ENCODE measurements at regions not wholly inside any gene's neighbourhood (a gene's known extent, or its start where the extent isn't known, plus 50 kb on each side); places are given as distances from the start of the nearest gene placed in this dataset.
"Not testable (repeated sequence)": the region's sequence is repeated elsewhere in the genome, so short reads cannot be mapped to it uniquely, and the experiment has no call there.

DNA sequence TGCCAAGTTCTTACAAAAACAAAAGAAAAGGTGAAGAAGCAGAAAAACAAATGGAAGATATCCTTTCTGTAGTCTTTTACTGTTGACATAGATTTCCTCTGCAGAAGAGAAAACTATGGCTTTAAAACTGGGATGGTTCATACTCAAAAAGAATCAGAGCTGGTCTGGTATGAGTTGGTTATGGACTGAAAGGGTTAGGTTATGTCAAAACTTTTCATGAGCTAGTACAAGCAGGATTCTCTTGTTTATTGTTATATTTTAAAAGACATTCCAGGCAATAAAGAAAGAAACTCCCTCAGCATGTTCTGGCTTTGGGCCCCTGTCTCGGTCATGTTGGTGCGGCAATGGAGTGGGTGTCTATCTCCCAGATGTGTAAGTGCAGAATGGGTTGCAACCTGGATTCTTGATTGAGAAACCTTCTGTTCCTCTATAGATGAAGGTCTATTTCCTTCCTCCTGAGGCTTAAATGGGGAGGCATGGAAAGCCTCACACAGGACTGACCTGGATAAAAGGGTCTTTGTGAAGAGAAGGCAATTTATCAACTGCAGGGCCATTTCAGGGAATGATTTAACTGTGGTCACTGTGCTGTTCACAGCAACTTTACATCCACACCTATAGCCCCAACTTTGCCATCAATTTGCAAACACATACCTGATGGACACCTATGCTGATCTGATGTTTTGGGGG, 209.6 kb upstream of the TNC start:
- DNase-seq = no peak

DNA sequence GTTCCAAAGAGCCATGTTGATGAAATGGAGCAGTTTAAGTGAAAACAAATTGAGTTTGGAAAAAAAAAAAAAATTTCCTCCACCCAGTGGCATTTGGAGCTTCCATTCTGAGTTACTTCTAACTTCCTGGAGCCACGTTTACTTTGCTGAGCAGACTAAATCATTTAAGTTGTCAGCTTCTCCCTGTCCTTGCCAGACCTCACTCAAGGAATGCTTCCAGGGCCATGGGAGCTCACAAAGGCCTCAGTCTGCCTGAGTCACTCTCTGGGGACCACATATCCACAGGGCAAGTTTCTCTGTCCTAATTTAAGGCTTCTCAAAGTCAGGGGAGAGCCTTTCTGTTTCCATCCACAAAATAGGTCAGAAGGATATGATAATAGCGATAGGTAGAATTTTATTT, 210.3 kb upstream of the TNC start:
- no peak for DNase-seq

DNA sequence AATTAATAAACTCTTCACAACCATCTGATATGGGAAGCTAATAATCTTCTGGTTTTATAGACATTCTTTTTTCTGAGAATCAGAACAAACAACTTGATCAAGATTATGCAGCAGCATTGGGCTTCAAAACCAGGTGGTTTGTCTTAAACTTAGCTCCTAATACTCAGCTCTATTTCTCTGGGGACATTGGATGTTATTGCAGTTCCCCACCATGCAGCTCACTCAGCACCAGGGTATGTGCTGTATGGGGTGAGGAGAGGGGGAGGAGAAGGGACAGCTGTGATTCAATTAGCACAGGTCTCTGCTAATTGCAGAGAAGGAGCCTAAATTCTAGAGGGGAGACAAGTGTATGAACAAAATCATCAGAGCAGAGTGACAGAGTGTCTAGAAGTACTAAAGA, 210.7 kb upstream of the TNC start:
- DNase-seq = no peak

DNA sequence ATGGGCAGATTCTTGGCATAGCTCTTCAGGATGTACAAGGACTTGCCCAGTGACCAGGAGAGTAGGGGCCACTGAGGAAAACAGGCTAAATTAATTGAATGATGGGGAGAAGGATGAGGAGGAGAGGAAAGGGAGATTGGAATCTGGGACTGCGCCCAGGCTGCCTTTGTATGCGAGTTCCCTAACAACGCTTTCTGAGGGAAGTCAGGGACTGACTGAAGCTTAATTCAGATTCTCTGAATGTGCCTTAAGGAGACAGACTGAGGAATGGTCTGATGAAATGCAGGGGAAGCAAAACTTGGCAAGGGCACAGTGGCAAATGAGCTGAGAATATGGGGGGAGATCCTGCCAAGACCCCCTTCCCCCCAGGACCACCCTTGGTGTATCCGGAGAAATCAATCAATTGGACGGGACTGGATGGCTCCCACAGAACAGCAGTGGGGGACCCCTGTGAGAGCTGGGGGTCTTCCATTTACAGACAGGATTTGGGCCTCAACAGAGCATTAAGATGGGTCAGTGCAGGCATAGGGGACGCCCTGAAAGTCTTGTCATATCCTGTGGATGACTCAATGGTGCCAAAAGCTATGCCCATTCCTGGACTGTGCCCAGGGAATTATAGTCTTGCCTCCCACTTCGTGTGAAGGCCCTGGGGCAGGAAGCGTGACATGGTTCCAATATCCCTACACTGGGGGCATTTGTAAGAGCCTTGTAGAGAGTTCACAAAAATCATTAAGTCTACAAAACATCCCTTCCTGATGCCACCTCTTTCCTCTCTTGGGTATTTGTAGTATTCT, 215.5 kb upstream of the TNC start:
- no peak for DNase-seq

DNA sequence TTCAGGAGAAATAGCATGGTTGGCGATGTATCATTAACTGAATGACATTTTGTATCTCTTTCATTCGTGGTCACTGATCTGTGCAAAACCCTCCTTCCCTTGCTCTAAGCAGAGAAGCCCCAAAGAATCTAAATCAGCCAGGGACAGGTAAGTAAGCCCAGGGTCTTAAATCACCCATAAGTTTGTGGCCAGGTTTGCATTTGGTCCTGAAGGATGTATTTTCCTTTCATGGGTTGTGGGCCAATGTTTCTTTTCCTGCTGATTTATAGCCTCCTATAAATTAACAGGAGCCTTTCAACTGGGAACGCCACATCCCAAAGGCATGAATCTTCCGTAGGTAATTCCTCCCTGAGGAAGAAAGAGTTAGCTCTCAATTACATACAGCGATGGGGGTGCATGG, 217.5 kb upstream of the TNC start:
- no peak for DNase-seq

DNA sequence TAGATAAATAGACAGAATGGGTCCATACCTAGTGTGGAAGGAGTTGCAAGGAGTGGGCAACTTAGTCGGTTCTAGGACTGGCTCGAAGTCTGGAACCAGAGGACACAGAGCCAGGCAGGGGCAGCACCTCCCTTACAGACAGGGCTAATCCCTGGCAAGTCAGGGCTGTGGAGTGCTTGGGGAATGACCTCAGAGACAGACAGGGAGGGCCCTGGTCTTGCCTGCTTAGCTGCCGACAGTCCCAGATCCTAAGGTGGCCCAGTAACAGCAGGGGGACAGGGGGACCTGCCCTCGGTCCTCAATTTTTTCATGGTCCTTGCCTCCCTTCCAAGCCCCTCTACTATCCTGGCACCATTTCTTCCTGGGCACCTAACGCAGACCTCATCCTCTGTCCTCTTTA, 222.4 kb upstream of the TNC start:
- no peak for DNase-seq

DNA sequence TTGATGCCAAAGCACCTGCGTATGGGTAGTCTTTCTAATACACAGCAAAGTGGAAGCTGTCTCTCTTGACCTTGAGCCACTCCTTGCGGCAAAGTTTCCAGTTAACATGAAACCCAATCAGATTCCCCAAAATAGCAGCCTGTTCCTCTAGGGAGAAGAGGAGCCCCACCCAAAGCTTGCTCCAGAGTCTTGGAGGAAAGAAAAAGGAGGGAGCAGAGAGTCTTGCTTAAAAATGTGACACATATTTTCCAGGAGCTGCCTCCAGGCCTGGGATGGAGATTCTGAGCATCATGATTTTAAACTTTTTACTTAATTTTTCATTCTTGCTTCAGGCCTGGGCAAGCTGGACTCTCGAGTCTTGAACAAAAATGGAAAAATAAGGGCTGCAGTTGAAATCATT, 223.5 kb upstream of the TNC start:
- DNase-seq = no peak

DNA sequence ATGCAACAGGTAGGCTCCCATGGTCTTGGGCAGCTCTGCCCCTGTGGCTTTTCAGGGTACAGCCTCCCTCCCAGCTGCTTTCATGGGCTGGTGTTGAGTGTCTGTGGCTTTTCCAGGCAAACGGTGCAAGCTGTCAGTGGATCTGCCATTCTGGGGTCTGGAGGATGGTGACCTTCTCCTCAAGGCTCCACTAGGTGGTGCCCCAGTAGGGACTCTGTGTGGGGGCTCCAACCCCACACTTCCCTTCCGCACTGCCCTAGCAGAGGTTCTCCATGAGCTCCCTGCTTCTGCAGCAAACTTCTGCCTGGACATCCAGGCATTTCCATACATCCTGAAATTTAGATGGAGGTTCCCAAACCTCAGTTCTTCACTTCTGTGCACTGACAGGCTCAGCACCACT, 229.8 kb upstream of the TNC start:
- DNase-seq = not testable (repeated sequence)

DNA sequence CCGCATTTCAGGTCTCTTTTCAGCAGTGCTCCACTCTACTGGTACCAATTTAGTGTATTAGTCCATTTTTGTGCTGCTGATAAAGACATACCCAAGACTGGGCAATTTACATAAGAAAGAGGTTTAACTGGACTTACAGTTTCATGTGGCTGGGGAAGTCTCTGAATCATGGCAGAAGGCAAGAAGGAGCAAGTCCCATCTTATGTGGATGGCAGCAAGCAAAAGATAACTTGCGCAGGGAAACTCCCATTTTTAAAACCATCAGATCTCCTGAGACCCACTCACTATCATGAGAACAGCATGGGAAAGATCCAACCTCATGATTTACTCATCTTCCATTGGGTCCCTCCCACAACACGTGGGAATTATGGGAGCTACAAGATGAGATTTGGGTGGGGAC, 231.0 kb upstream of the TNC start:
- DNase-seq = not testable (repeated sequence)

DNA sequence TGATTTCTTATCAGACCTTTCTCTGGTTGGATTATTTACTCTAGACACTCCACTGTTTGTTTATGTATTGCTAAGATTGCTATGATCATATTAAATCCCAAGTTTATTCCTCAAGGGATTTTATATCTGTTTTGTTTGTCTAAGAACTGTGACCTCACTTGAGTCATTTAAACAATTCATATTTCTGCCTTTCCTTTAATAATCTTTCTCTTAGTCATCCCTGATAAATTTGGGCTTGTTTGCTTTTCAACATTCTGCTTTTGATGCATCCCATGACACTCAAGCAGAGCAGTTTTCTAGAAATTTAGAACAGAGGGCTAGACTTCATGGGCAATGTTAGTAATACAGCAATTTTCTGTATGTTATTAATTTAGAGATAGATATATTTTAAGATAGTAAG, 231.6 kb upstream of the TNC start:
- no peak for DNase-seq

DNA sequence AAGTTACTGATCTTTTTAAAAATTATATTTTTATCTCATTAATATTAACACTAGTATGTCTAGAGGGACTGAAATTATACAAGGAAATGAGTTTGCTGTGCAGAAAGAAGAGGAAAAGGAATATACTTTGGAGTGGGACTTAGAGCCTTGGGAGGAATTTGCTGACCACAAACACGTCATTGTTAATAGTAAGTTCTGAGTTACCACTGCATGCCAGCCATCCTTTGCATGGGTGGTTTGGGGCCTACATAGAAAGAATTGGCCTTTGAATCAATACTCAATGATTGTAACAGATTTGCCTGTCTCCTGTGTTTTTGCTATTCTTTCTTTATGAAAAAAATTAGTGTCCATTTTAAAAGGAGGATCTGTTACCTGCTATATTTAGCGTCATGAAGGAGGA, 232.6 kb upstream of the TNC start:
- no peak for DNase-seq

DNA sequence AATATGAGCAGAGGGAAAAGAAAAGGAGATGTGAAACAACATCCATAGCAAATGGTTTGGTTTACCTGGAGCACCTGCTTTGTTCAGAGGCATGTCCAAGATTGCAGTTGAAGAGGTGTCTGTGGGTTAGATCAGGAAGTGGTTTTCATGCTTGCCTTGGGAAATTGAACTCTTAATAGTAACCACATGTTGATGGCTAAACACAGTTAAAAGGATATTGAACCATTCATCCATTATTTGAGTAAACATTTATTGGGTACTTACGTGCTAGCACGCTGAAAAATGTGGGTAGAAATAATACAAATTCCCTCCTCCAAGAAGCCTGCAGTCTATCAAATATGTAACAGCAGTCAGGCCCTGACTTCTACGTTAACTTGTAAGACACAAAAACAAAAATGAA, 235.7 kb upstream of the TNC start:
- peak; percentile 71 for DNase-seq

DNA sequence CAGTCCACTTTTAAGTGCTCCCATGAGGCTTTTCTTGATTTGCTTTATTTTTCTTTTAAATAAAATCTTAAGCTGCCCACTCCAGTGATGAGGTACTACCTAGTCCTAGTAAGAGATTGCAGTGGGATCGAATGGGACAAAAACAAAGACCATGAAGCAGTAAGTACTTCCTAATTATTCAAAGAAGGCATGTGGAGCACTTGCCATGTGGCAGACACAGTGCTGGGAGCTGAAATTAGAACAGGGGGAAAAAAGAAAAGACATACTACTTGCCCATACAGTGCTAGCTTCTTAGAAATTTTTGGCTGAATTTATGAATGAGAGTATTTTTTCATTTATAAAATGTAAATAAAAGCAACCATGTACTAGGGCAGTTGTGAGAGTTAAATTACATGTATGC, 239.9 kb upstream of the TNC start:
- no peak for DNase-seq

DNA sequence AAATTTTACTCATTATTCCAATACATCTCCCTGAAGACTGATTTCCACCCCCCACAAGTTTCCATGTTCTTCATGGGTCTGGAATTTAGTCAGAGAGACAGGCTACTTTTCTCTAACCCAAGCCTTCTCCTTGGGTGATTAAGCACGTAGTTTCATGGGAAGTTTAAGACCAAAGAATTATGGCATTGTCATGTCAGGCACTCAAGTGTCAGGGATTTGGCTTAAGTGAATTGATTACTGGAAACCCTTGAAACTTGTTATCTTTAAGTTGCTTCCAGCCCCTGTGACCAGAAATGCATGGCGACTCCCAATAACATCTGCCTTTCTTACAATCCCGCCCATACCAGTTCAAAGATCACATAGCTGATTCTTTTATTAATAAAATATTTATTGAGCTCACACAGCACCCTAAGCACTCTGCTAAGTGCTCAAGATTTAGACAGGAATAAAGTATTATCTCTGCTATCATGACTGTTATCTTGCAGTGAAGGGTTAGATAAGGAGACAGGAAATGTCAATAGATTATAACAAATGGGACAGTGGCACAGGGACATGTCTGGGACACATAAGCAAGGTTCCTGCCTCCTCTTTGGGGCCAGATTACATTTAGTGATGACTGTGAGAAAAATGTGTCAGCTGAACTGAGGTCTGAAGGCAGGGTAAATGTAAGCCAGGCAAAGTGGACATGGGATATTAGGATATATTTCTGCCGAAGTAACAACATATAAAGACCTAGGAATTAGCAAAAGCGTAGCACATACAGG, 241.2 kb upstream of the TNC start:
- no peak for DNase-seq

DNA sequence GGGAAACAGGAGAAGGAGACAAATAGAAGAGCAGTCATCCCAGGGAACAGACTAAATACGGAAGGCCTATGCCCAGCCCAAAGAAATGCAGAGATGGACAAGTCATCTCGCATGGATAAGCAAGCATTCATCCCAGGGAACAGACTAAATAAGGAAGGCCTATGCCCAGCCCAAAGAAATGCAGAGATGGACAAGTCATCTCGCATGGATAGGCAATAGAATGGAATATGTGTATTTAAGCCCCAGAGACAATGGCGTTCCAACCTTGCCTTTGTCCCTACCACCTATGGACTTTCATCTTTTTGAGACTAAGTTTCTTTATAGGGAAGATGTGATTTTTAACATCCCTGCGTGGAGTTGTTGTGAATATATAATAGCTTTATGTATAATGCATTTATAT, 242.2 kb upstream of the TNC start:
- DNase-seq = no peak

DNA sequence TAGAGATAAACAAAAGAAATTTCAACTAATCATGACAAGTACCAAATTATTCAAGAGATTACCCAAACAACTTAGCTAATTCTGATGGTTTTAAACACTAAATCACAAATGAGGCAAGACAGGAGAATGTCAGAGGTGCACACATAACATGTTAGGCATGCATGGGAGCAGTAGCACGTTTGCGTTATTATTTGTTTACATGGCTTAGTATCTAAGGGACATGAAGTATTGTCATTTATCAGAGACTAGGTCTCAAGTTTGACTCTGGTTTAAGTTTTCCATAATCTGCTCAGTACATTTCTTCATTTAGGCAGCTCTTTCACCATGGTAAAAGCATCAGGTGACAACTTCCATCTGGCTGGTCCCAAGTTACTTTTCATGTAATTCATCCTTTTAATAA, 244.1 kb upstream of the TNC start:
- DNase-seq = no peak

DNA sequence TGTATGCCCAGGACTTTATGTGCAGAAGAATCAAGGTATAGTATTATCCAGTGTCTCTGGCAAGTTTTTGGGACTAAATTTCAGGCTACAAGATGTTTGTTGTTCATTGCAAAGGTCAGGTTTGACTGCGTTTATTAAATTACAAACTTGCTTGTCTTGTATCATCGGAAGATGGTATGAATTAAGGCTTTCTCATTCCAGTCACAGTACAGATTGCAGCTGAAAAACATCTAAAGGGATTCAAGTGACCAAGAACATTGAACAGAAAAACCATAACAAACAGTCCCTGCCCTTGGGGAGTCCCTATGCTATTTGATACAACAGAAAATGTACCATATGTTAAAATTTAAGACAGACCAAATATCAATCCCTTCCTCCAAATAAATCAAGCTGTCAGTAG, 244.7 kb upstream of the TNC start:
- no peak for DNase-seq

DNA sequence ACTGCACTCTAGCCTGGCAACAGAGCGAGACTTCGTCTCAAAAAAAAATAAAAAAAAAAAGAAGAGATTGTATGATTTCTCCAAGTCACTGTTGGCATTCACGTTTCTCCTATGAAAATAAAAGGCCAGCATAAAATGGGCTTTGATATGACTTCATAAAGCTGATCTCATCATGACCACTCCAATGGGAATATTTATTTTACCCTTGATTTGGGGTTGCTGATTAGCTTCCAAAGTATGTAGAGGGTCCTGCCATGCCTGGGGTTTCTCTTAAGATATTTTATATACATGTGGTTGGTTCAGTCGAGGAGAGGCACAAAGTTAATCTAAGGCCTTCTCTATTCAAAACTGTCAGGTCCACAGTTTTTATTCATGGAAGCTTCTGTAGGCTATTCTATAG, 247.0 kb upstream of the TNC start:
- no peak for DNase-seq

DNA sequence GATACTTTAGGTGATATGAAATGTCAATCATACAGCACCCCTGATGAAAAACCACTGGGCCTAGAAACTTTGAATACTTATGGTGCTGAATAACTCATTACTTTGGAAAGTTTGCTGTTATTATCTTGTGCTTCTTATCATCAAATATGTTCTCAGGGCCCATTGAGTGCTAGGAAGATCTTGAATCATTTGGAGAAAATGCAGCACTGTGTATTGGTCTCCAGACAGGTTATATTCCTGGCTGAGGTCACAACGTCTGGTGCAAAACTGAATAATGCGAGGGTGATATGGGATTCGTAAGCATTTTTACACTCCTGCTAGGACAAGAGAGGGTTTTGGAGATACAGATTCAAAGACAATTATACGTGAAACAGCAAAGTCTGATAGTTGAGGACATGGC, 249.4 kb upstream of the TNC start:
- DNase-seq = no peak

DNA sequence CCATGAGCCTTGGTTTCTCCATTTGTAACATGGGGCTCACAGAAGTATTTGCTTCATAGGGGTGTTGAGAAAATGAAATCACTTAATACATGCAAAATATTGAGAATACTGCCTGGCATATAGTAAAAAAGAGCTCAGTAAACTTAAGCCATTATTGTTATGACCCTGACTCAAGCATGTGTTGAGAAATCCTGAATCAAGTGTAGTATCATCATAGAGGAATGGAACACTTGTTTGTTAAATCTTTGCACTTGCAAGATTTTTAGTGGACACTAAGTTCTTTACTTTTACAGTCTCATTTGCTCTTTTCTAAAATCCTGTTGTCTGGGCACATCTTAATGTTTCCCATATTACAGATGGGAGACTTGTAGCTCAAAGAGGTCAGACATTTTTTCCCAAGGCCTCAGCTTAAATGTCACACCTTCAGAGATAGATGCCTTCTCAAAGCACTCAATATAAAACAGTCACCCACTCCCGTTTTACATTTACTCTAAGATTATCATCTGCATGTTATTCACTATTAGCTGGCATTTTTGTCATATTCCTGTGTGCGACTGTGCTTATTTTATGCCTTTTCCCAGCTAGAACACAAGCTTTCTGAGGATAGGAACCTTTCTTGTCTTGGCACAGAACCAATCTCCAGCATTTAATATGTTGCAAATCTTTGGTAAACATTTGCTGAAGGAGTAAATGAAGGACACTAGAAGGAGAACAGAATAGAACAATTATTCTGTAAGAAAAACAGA, 250.0 kb upstream of the TNC start:
- DNase-seq = no peak

DNA sequence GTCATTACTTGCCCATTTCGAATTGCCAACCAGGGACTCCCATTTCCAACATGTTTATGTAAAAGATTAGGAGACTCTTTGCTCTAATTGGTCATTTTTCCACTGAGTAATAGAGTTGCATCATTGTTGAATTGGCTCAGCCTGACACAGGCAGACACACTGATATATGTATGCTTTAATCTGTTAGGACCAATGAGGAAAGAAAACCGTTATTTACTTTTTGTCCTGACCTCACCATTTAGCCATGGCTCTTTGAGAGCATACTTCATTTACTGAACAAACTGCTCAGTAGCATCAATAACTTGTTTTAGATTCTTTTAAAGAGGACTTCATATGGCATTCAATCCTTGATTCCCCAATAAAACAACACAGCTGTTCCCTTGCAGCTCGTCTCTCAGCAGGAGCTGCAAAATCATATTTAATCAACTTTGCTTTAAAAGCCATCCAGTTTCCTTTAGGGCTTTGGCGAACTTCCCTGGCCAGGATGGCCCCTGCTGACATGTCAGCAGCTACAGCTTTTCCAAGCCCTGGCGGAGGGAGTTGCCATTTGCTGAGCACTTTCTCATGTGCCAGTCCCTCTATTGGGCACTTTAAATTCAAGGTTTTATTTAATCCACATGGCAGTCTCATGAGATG, 251.5 kb upstream of the TNC start:
- DNase-seq = peak; percentile 13

DNA sequence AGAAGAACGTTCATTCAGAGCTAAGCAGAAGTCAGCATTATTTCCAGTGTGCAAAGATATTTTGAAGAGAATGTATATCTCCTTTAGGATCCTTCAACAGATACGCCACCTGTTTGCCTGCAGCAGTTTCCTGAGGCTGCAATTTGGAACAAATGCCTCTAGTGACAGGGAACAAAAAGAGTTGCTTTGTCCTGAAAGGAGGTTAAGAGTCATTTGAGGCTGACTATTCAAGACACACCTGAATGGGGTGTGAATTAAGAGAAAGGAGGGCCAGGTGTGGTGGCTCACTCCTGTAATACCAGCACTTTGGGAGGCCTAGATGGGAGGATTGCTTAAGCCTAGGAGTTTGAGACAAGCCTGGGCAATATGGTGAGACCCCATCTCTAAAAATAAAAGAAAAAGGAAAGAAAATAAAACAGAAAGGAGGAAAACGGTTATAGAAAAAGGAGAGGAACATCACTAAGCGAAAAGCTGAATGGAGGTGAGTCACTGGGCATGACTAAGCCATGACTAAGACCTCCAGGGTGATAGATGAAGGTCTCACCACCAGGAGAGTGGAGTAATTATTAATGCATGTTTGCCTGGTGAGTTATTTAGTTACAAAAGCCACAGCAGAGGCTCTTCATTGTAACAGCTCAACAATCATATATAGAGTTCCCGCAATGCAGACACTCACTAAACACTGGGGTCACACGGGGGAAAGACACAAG, 255.2 kb upstream of the TNC start:
- peak; percentile 86 for DNase-seq
